GM19351 (cell line): ENCODE measurements at regions not wholly inside any gene's neighbourhood (a gene's known extent, or its start where the extent isn't known, plus 50 kb on each side); places are given as distances from the start of the nearest gene placed in this dataset.
A peak's percentile ranks its signal among the peaks of the same experiment; 100 is the strongest.
"Not testable (repeated sequence)": the region's sequence is repeated elsewhere in the genome, so short reads cannot be mapped to it uniquely, and the experiment has no call there.

Experiments
- ATAC-seq: cut with Tn5 transposase; IDR thresholded peaks from one replicate; pipeline ENCODE4 v1.9.1; 2021; ENCODE audit warnings: mild to moderate bottlenecking, moderate library complexity; ENCODE audit not compliant: unreplicated experiment

GRCh38 chr6:152811785-152812184 is 61.2 kb downstream of the VIP start:
- no peak for ATAC-seq

- ATAC-seq, result no peak
Observed at GRCh38 chr6:152815230-152815872, 64.8 kb downstream of the VIP start.

DNA sequence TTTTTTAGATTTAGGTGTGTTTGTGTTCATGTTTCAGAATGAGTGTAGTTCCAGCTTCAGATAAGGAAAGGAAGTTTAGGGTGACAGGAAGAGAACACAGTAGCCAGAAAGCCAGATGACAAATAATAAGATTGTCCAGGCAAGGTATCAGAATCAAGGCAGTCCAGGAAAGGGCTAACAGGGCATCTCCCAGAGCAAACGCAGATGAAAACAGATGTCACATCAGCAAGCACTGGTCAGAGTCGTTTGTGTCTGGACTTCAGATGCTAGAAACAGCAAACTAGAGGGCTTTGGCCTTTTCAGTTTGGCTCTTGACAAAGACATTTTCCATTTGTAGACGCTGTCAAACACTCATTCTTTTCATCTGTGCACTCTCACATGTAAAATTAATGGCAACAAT is 65.5 kb downstream of the VIP start:
- ATAC-seq, result no peak

- ATAC-seq, result no peak
Observed at GRCh38 chr6:152821525-152821924, 70.9 kb downstream of the VIP start.

GRCh38 chr6:152824666-152825065 is 74.1 kb downstream of the VIP start:
- ATAC-seq, result no peak

GRCh38 chr6:152828431-152828830 is 77.8 kb downstream of the VIP start:
- ATAC-seq, result no peak

- ATAC-seq, result not testable (repeated sequence)
Observed at GRCh38 chr6:152834366-152834765, 83.8 kb downstream of the VIP start.

DNA sequence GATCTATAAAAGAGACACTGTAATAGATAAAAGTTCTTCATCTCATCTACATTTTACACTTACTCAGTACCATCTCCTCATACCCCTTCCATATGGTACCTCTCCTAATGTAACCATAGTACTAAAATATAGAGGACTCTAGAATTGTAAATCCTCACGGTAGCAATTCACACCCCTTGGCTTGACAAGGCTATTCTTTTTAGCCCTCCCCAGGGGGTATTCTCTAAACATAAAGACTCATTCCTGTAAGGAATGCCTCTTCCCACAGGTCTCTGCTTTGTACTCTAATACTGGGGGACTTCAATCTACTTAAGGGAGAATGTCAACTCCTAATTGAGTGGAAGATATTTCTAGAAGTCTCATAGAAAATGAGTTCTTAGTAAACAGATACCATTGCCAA is 85.9 kb downstream of the VIP start:
- ATAC-seq, result no peak

DNA sequence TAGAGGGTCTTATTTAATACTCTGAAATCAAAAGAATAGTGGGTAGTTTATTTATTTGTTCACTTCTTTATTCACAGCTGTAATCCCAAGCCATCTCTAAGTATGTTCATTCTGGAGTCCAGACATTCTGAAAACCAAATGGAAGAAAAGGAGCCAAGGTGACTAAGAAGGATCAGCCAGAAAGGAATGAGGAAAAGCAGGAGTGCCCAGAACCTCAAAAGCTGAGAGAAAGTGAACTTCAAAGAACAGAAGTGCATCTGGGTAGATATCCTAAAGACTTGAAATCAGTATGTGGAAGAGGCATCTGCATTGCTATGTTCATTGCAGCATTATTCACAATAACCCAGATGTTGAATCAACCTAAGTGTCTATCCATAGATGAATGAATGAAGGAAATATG is 94.8 kb downstream of the VIP start:
- no peak for ATAC-seq

DNA sequence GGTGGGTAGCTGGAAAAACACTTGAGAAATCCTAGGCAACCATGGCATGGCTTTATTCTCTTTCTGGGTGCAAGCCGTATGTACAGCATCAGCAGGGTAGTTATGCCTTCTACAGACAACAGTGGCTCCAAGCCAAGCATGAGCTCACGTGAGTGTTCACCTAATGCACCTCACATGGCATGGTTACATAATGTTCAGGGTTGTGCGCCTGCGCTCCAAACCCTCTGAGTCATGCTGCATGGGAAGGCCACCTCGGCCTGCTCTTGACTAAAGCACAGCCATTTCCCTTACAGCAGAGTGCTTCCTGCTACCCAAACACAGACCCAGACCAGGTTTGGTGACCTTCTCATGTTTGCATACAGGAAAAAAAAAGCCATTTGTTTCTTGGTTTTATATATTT is 96.2 kb downstream of the VIP start:
- no peak for ATAC-seq

DNA sequence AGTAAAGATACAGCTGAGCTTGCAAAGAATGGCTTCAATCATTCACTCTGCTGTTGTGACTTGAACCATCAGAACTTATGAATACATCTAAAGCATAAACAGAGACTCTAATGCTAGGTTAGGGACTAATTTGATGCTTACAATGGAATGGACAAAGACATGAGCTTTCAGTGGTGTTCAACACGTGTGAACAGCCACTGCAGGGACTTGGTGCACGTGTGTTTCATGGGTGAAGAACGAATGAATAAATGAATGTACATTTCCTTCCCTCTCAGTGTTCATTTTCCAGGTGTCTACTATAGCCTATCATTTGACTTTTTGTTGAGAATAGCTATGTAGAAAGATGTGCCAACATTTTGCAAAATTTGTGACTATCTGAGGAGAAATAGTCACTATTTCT is 98.3 kb downstream of the VIP start:
- no peak for ATAC-seq

GRCh38 chr6:152854086-152854795 is 103.6 kb downstream of the VIP start:
- no peak for ATAC-seq

GRCh38 chr6:152858141-152858540 is 107.5 kb downstream of the VIP start:
- ATAC-seq, result no peak

DNA sequence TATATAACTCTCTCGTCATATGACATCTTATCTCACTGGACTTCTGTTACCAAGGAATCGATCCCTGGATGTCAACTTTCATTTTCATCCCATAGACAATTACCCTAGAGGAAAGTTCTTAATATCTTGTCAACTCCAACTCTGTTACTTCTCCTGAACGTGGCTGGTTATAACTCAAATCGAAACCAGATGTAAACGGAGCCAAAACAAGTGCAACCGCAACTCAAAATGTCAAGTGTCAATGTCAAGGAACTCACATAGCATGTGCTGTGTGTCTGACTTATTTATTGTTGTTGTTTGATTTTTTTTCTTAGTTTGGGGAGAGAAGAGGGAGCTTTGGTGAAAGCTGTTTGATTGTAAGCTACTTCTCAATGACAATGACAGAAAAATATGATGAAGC is 108.6 kb downstream of the VIP start:
- peak; percentile 82 for ATAC-seq

DNA sequence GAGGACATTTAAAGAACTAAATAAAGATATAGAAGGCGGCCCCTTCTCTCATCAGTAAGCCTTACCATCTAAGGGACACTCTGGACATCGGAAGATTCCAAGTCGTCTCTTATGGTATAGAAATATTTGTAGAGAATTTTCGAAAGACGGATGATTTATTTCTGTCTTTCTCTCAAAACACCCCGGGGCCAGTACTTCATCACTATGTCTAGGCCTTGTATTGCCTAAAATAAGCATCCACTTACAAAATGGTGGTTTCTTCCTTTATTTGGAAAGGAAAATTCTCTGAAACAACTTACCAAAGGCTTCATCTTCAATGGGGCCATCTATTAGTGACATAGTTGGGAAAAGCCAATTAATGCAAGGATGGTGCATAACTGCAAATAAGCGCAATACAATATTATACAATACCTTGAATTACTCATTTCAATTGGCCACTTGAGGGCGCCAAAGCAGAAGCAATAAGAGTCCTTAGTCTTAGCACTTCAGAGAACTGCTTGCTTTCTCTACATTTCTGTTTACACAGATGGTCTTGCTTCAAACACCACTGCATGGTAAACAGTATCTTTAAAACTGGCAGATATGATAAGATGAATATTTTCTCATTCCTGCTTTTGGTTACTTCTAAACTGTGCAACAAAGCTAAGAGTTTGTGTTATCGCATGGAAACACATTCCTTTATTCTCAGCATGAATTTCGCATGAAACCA is 113.2 kb downstream of the VIP start:
- ATAC-seq, result peak; percentile 89

DNA sequence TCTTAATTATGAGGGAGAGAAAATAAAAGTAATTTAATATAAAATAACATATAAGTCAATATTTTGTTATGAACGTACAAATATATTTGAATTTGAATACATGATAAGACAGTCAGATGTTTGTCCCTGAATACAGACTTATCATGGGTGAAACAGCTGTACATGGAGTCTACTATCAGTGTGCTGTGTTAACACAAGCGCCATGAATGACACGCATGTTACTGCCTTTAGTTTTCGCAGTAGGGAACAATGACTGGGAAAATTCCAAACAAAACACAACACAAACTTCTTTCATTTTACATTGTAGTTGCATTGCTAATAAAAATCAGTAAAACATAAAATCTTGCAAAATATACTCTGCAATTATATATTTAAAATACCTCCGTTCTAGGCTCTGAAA is 108.6 kb downstream of the FBXO5 start:
- ATAC-seq, result no peak

- no peak for ATAC-seq
Observed at GRCh38 chr6:152874846-152875568, 107.8 kb downstream of the FBXO5 start.

DNA sequence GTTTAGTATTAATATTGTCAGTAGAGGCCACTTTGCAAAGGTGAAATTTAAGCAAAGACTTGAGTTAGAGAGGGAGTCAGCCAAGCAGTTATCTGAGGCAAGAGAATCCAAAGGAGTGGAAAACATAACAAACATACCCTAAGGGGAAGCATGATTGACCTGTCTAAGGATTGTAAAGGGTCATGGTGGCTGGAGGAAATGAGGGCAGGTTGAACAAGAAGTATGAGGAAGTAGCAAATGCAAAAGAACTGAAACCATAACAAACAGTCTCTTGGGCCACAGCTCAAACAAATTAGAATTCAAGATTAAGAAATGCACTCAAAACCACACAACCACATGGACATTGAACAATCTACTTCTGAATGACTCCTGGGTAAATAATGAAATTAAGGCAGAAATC is 103.2 kb downstream of the FBXO5 start:
- no peak for ATAC-seq

DNA sequence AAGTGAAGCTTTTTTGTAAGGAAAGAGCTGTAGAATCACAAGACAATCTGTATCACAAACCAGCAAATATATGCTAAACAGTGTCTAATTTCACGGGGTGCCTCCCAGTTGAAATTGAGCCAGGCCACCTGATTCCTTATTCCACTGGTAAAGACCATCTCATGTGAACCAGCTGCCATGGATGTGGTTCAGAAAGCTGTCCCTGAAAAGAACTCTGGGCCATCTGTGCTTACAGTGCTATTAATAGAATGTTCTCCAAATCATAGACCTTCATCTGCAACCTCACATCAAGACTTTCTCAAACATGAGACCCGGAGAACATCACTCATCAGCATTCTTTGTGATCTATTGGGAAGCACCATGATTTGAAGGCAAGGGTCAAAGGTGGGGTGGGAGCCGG is 89.7 kb downstream of the FBXO5 start:
- ATAC-seq, result no peak

- ATAC-seq, result no peak
Observed at GRCh38 chr6:152896923-152897322, 85.9 kb downstream of the FBXO5 start.

DNA sequence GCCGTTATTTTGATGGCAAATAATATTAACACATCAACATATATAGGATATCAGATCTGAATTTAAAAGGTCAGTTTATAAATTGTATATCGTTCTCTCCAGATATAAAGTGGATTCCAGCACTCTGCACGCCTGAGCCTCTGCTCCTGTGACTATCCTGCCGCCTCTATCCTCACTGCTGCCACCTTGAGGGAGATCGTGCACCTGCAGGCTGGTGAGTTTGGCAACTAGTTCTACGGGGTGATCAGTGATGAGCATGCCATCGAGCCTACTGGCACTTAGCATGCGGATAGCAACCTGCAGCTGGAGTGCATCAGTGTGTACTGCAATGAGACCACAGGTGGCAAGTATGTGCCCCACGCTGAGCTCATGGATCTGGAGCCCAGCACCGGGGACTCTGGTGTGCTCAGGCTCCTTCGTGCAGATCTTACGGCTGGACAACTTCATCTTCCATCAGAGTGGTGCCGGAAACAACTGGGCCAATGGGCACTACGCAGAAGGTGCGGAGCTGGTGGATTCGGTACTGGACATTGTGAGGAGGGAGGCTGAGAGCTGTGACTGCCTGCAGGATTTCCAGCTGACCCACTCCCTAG is 84.9 kb downstream of the FBXO5 start:
- peak; percentile 99 for ATAC-seq
